IPS-NIHi7 (cell line): ENCODE measurements at regions not wholly inside any gene's neighbourhood (a gene's known extent, or its start where the extent isn't known, plus 50 kb on each side); places are given as distances from the start of the nearest gene placed in this dataset.

Experiments used
- DNase-seq: peaks from one replicate; pipeline ENCODE4 v3.0.0; 2012; ENCODE audit warnings: mixed read lengths; ENCODE audit errors: extremely low spot score

DNA sequence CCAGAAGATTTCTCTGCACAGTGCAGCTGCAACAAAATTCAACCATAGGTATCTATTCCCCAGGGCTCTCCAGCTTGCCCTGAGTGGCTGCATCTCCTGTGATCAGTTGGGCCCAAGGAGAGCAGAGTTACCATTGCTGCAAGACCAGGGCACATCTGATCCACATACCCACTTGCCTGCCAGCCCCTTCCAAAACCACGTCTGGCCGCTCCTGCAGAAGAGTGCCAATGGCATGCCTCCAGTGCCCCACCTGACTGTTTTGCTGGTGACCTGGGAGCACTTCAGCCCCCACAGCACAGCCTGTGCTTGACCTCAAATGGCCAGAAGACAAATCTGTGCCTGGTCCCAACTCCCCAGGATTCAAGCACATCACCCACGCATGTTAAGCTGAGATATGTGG, 526.1 kb upstream of the GBE1 start:
- no peak for DNase-seq

DNA sequence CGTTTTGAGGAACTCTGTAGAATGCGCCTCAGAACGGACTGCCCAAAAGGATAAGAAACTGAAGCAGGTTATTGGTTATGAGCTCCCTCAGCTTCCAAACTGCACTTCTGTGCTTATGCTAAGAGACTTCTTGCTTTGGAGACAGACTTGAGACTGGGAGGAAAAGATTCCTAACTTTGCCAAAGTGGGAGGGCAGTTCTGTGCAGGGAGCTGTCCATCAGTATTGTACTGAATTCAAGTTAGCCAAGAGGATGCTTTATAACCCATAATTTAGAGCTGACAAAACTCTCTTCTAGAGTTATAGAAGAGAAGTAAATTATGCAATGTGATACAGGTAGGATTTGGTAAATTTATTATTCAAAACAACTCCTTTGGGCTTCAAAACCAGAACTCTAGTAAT, 519.8 kb upstream of the GBE1 start:
- peak; percentile 18 for DNase-seq

DNA sequence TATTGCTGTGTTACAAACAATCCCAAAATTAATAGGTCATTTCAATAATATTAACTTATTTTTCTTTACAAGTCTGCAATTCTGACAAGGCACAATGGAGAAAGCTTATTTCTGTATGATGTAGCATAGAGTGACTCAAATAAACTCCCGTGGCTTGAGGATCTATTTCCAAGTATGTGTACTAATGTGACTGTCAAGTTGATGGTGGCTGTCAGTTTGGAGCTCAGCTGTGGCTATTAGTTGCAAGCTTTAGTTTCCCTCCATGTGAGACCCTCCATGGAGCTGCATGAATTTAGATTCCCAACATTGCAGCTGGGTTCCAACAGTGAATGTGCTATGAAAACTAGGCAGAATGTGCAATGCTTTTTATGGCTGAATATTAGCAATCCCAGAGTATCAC, 515.5 kb upstream of the GBE1 start:
- no peak for DNase-seq

DNA sequence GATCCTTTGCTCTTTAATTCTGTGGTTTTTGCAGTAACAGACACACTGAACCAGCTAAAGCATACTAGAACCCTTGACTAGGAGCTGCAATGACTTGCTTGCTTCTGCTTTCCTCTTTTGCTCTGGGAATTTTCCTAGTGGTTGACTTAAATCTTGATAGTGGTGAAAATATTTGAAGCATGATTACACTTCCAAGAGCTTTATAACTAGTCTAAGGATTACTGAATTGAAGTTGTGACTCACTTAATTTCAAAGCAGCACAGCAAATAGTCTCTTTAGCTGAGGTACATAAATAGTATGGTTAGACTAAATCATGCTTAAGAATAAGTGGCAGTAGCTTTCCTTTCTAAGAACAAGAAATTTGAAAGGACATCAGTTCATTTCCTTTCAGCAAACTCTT, 513.5 kb upstream of the GBE1 start:
- DNase-seq: no peak

- DNase-seq: no peak
Measured at GRCh38 chr3:82265747-82266146, 504.3 kb upstream of the GBE1 start.

GRCh38 chr3:82262193-82262592, 500.7 kb upstream of the GBE1 start:
- no peak for DNase-seq

- DNase-seq: no peak
Measured at GRCh38 chr3:82261637-82262036, 500.2 kb upstream of the GBE1 start.

- DNase-seq: no peak
Measured at GRCh38 chr3:82261013-82261412, 499.6 kb upstream of the GBE1 start.

GRCh38 chr3:82259994-82260393, 498.5 kb upstream of the GBE1 start:
- DNase-seq: no peak

GRCh38 chr3:82240322-82240721, 478.9 kb upstream of the GBE1 start:
- DNase-seq: no peak

DNA sequence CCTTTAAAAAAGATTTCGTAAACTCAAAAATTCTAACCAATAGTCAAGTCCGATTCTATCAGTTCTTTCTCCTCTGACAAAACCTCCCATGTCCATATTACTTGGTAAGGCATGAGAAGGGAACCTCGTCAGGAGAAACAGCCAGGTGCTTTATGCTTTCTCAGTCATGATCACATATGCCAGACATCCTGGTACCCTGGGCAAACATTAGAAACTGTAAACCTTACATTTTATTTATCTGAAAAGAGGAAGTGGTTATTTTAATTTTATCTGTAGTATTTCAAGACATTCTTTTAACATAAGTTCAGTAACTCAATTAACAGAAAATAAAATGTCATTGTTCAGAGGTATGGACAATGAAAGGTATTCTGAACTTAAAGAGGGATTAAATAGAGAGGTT, 474.8 kb upstream of the GBE1 start:
- DNase-seq: no peak

DNA sequence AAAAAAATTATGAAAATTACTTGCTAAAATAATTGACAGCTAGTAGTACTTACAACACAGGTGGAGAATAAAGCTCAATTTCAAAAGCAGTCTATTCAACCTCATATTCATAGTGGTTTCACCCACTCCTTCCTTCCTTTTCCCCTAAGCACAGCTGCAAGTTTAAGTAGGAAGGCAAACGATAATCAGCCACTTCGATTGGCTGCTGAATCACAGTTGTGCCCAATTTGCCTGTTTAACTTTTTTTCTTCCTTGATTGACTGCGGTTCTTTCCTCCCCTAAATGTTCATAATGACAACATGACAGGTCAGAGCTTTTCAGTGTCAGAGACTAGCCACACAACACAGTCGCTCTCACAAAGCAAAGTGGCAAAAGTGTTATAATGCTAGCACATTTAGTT, 468.0 kb upstream of the GBE1 start:
- no peak for DNase-seq

- DNase-seq: no peak
Measured at GRCh38 chr3:82224661-82225060, 463.2 kb upstream of the GBE1 start.

DNA sequence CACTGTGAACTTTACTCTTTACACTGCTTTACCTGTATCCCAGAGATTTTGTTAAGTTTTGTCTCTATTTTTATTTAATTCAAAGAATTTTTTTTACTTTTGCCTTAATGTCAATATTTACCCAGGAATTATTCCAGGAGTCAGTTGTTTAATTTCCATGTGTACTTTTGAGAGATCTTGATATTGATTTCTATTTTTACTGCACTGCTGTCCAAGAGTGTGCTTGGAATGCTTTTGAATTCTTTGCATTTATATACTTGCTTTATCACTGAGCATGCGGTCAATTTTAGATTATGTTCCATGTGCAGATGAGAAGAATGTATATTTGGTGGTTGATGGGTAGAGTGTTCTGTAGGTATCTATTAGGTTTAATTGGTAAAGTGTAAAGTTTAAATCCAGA, 461.0 kb upstream of the GBE1 start:
- no peak for DNase-seq

DNA sequence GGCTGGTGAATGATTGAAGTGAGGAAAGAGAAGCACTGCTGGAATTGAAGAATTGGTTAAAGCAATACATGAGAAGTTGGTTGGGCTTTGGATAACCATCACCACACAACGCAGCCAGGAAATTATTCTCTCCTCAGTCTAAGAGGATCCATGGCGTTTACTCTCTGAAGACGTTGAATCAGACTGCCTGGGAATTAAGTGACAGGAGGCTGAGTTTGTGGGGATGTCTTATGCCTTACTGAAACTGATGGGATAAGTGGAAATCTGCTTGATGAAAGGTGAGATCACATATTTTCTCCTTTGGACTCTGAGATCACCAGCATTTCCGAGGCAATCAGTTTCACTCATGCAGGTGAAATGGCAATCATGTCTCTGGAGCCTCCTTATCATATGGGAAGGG, 456.1 kb upstream of the GBE1 start:
- DNase-seq: no peak

DNA sequence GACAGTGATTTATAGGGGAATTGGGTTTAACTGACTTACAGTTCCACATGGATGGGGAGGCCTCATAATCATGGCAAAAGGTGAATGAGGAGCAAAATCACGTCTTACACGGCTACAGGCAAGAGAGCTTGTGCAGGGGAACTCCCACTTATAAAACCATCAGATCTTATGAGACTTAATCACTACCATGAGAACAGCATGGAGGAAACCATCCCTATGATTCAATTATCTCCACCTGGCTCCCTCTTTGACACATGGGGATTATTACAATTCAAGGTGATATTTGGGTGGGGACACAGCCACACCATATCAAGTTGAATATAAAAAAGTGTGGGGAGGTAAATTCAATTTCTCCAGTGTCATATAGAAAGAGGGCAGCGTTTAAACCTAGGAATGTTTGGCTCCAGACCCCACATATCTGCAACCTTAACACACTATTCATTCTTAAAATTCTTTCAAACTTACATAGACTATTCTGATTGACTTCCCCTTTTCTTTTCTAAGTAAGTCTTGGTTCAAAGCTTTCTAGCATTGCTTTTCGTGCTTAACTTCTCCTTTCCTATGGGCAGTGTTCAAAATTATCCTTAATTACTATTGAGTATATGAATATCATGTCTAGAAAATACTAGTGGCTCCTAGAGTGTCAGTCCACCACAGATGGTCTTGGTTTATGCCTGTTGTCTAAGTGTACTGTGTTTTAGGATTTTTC, 446.7 kb upstream of the GBE1 start:
- no peak for DNase-seq

GRCh38 chr3:82202269-82202668, 440.8 kb upstream of the GBE1 start:
- no peak for DNase-seq

GRCh38 chr3:82201316-82201715, 439.9 kb upstream of the GBE1 start:
- DNase-seq: no peak

GRCh38 chr3:82198009-82198408, 436.6 kb upstream of the GBE1 start:
- no peak for DNase-seq

- DNase-seq: no peak
Measured at GRCh38 chr3:82196645-82197044, 435.2 kb upstream of the GBE1 start.

DNA sequence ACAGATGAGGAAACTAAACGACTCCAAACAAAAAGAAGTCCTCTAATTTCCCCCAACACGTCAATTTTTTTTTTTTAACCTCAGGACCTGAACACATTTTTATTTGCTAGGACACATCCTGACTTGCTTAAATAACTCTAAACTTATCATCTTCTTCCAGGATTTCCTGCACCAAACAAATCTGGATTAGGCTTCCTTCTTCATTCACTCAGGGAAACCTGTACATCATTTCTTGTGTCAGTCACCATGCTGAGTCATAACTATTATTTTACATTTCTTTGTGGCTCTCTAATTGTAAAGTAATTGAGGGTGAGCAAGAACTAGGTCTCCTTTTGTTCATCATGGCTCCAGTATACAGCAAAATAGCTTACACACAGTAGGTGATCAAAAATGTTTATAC, 433.4 kb upstream of the GBE1 start:
- DNase-seq: no peak

- DNase-seq: no peak
Measured at GRCh38 chr3:82186017-82186416, 424.6 kb upstream of the GBE1 start.

DNA sequence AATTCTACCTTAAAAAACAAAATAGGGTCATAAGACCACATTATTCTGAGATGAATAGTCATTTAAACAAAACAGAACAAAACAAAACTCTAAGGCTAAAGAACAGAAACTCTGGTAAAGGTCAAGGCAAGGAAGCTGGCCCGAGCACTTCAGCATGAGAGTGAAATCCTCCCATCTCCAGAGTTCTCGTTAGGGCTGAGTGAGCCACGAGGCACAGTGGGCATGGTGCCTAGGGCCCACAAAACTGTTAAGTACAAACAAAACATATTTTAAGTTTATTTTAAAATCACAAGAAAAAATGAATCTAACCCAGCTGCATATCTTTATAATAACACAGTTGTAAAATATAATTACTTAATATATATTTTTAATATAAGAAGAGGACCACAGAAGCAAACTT, 417.8 kb upstream of the GBE1 start:
- DNase-seq: no peak

DNA sequence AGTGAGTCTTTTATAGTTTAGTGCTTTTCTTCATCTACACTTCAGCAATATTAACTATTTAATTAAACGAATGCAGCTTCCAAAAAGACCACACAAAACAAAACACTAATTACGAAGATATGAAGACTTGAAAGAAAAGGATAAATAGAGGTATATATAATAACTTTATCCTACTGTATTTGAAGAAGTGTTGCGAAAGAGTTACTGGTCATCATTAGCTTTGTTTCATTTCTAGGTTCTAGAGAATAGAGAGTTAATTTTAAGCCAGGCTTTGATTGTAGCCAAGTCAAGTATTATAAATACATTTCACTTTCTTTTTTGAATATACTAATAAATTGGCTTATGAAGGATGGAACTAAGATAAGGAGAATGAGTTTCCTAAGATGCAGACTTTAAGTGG, 416.8 kb upstream of the GBE1 start:
- DNase-seq: no peak
